OCI-M2 (cell line): ENCODE measurements at regions not wholly inside any gene's neighbourhood (a gene's known extent, or its start where the extent isn't known, plus 50 kb on each side); places are given as distances from the start of the nearest gene placed in this dataset.
"Not testable (repeated sequence)": the region's sequence is repeated elsewhere in the genome, so short reads cannot be mapped to it uniquely, and the experiment has no call there.

Experiments
- DNase-seq: peaks from one replicate; lab custom pipeline; 2025; ENCODE audit not compliant: unreplicated experiment; lab: John Stamatoyannopoulos, UW

GRCh38 chr11:3514635-3515424 is 127.0 kb downstream of the ART5 start:
- DNase-seq: not testable (repeated sequence)

- DNase-seq: not testable (repeated sequence)
Measured at GRCh38 chr11:3513311-3513710, 128.5 kb downstream of the ART5 start.

- DNase-seq: not testable (repeated sequence)
Measured at GRCh38 chr11:3512751-3513150, 129.0 kb downstream of the ART5 start.

GRCh38 chr11:3512133-3512703 is 129.6 kb downstream of the ART5 start:
- DNase-seq: not testable (repeated sequence)

GRCh38 chr11:3511416-3512132 is 130.2 kb downstream of the ART5 start:
- not testable (repeated sequence) for DNase-seq

GRCh38 chr11:3509563-3509962 is 130.6 kb upstream of the ZNF195 start:
- not testable (repeated sequence) for DNase-seq

- DNase-seq: not testable (repeated sequence)
Measured at GRCh38 chr11:3499198-3499597, 120.3 kb upstream of the ZNF195 start.

- not testable (repeated sequence) for DNase-seq
Measured at GRCh38 chr11:3498356-3498755, 119.4 kb upstream of the ZNF195 start.

- not testable (repeated sequence) for DNase-seq
Measured at GRCh38 chr11:3493152-3493551, 114.2 kb upstream of the ZNF195 start.

- not testable (repeated sequence) for DNase-seq
Measured at GRCh38 chr11:3488003-3488402, 109.1 kb upstream of the ZNF195 start.

GRCh38 chr11:3485737-3486136 is 106.8 kb upstream of the ZNF195 start:
- not testable (repeated sequence) for DNase-seq

GRCh38 chr11:3476937-3477885 is 98.3 kb upstream of the ZNF195 start:
- DNase-seq: not testable (repeated sequence)

- DNase-seq: not testable (repeated sequence)
Measured at GRCh38 chr11:3476084-3476936, 97.4 kb upstream of the ZNF195 start.

GRCh38 chr11:3468963-3469362 is 90.0 kb upstream of the ZNF195 start:
- DNase-seq: not testable (repeated sequence)

GRCh38 chr11:3467599-3467998 is 88.7 kb upstream of the ZNF195 start:
- not testable (repeated sequence) for DNase-seq

- not testable (repeated sequence) for DNase-seq
Measured at GRCh38 chr11:3455666-3456065, 76.7 kb upstream of the ZNF195 start.

- not testable (repeated sequence) for DNase-seq
Measured at GRCh38 chr11:3454844-3455243, 75.9 kb upstream of the ZNF195 start.

- not testable (repeated sequence) for DNase-seq
Measured at GRCh38 chr11:3453596-3454256, 74.8 kb upstream of the ZNF195 start.

- not testable (repeated sequence) for DNase-seq
Measured at GRCh38 chr11:3450822-3451221, 71.9 kb upstream of the ZNF195 start.
